GM12878 (cell line): ENCODE measurements at regions not wholly inside any gene's neighbourhood (a gene's known extent, or its start where the extent isn't known, plus 50 kb on each side); places are given as distances from the start of the nearest gene placed in this dataset.

Experiments used
- HDAC6 ChIP-seq: fragments of 200-600 bp; sonication (generic); IDR thresholded peaks from one replicate; pipeline ENCODE4 v1.8.0; 2017; ENCODE audit warnings: antibody characterized with exemption; ENCODE audit not compliant: unreplicated experiment
- POLR2AphosphoS5 ChIP-seq: IDR thresholded peaks from 2 replicates; pipeline ENCODE4 v1.6.1; 2011; ENCODE audit warnings: mild to moderate bottlenecking, low read length, inconsistent platforms
- RB1 ChIP-seq: fragments of 450-650 bp; formaldehyde crosslinking; IDR thresholded peaks from 2 replicates; pipeline ENCODE4 v1.6.1; 2017; ENCODE audit warnings: mild to moderate bottlenecking, borderline replicate concordance

DNA sequence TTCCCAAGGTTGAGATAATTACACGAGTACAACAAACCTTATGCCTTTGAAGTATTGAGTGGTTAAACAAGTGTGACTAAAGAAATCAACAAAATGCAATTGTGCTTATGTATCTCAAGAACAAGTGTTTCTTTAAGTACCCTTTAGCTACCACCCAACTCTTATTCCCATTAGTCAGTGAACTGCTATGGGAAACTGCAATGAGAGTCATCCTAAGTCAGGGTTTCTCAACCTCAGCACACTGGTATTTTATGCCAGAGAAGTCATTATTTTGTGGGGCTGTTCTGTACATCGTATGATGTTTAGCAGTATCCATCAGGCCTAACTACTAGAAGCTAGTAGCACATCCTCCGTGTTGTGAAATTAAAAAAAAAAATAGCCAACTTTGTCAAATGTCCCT lies 549.1 kb upstream of the BOD1L1 start:
- TF ChIP-seq HDAC6 = no peak
- TF ChIP-seq POLR2AphosphoS5 = no peak
- TF ChIP-seq RB1 = no peak
